GM12875 (cell line): ENCODE measurements at regions not wholly inside any gene's neighbourhood (a gene's known extent, or its start where the extent isn't known, plus 50 kb on each side); places are given as distances from the start of the nearest gene placed in this dataset.
"Not testable (repeated sequence)": the region's sequence is repeated elsewhere in the genome, so short reads cannot be mapped to it uniquely, and the experiment has no call there.

ENCODE experiments used
- H3K4me3 ChIP-seq: one replicate; pipeline ENCODE4 v1.5.1; 2011; ENCODE audit warnings: low read depth, low read length, control low read depth
- TF ChIP-seq, protein P1 (sequence below): IDR thresholded peaks from 2 replicates; pipeline ENCODE4 v1.5.1; 2011; ENCODE audit warnings: low read depth, mild to moderate bottlenecking, control low read depth, inconsistent platforms, low read length, moderate library complexity, borderline replicate concordance; ENCODE audit not compliant: insufficient read depth

DNA sequence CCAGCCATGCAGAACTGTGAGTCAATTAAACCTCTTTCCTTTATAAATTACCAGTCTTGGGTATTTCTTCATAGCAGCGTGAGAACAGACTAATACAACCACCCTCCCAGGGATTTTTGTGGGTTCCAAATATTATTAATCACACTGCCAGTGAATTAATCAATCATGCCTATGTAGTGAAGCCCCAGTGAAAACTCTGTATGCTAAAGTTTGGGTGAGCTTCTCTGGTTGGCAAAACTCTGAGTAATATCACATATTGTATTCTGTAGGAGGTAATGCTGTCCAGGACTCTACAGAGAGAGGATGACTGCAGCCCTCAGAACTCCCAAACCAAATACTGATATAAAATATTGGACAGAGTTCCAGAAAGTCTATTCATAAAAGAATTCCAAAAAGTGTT is 216.9 kb downstream of the RPAP3 start:
- no peak overlapping the region for H3K4me3 ChIP-seq
- TF ChIP-seq, protein P1, sequence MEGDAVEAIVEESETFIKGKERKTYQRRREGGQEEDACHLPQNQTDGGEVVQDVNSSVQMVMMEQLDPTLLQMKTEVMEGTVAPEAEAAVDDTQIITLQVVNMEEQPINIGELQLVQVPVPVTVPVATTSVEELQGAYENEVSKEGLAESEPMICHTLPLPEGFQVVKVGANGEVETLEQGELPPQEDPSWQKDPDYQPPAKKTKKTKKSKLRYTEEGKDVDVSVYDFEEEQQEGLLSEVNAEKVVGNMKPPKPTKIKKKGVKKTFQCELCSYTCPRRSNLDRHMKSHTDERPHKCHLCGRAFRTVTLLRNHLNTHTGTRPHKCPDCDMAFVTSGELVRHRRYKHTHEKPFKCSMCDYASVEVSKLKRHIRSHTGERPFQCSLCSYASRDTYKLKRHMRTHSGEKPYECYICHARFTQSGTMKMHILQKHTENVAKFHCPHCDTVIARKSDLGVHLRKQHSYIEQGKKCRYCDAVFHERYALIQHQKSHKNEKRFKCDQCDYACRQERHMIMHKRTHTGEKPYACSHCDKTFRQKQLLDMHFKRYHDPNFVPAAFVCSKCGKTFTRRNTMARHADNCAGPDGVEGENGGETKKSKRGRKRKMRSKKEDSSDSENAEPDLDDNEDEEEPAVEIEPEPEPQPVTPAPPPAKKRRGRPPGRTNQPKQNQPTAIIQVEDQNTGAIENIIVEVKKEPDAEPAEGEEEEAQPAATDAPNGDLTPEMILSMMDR = no peak

DNA sequence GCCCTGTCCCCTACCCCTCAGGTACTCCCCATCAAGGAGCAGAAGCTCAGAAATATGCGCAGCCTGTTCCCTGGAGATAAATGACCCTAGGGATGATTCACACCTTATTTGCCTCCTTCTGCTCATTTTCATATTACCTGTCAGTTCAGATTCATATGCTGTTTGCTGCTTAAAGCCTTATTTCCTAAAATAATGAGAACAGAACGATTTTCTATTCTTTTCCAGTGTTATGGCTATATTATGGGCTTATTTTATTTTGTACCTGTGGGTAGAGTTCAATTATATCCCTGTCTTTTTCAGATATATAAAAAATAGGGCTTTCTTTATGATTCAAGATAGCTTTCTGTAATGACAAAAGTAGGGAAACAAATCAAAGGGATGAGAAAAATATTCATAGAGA is 224.8 kb downstream of the RPAP3 start:
- TF ChIP-seq, protein P1 = no peak
- H3K4me3 ChIP-seq = no peak overlapping the region

DNA sequence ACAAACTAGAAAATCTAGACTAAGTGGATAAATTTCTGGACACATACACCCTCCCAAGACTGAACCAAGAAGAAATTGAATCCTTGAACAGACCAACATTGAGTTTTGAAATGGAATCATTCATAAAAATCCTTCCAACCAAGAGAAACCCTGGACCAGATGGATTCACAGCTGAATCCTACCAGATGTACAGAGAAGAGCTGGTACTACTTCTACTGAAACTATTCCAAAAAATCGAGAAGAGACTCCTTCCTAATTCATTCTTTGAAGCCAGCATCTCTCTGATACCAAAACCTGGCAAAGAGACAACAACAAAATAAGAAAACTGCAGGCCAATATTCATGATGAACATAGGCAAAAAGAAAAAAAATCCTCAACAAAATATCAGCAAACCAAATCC is 227.4 kb downstream of the RPAP3 start:
- H3K4me3 ChIP-seq = no peak overlapping the region

DNA sequence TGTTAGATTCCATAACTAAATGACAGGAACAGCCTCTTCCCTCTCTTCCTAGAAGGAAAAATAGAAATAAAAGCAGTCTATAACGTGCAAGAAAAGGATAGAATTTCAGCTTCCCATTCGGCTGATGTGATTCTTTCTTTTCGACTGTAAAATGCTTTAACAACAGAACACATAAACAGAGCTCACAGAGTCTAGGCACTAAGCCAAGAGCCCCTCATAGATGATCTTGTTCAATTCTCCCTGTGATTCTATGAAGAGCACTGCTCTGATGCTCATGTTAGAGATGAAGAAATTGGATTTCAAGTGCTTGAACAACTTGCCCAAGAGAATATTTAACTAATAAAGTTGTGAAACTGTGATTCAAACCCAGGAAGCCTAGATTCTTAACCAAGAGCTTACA is 232.7 kb downstream of the RPAP3 start:
- TF ChIP-seq, protein P1 = no peak
- H3K4me3 ChIP-seq = no peak overlapping the region

More for the DNA sequence above, 227.4 kb downstream of the RPAP3 start:
- TF ChIP-seq, protein P1 = no peak

DNA sequence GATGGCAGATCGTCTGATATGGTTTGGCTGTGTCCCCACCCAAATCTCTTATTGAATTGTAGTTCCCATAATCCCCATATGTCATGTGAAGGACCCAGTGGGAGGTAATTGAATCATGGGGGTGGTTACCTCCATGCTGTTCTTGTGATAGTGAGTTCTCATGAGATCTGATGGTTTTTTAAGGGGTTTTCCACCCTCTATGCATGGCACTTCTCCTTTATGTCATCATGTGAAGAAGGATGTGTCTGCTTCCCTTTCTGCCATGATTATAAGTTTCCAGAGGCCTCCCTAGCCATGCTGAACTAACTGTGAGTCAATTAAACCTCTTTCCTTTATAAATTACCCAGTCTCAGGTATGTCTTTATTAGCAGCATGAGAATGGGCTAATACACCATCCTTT is 235.5 kb downstream of the RPAP3 start:
- not testable (repeated sequence) for H3K4me3 ChIP-seq

DNA sequence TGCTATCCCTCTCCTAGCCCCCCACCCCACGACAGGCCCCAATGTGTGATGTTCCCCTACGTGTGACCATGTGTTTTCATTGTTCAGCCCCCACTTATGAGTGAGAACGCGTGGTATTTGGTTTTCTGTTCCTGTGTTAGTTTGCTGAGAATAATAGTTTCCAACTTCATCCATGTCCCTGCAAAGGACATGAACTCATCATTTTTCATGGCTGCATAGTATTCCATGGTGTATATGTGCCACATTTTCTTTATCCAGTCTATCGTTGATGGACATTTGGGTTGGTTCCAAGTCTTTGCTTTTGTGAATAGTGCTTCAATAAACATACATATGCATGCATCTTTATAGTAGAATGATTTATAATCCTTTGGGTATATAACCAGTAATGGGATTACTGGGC is 241.9 kb downstream of the RPAP3 start:
- H3K4me3 ChIP-seq = not testable (repeated sequence)

DNA sequence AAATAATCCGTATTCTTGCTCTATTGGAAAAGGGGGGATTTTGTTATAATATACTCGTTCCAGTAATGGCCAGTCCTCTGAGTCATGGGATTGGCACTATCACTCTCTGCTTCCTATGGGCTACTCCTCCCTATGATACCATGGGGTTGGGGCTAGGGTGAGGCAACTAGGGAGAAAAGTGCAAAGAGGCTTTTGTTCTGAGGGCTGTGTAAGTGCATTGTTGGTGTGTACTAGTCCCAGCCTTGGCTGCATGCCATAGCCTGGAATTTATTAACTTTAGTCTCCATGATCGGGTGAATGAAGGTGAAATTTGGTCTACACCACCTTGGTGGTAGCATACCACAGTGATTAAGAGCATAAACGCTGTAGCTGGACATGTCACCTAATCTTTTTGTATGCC is 247.6 kb downstream of the RPAP3 start:
- TF ChIP-seq, protein P1 = no peak

DNA sequence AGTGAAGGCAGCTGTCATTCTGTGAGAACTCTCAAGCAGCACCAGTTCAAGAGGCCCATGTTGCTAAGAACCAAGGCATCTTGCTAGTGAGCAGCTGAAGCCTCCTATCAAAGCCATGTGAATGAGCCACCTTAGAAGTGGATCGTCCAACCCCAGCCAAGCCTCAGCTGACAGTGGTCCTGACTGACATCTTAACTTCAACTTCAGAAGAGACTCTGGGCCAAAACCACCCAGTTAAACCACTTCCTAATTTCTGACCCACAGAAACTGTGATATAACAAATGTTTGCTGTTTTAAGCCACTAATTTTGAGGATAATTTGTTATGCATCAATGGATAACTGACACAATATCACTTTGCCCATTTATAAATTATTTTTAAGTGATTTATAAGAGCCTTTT is 256.0 kb downstream of the RPAP3 start:
- no peak overlapping the region for H3K4me3 ChIP-seq
- TF ChIP-seq, protein P1 = no peak

More for the DNA sequence above, 247.6 kb downstream of the RPAP3 start:
- no peak overlapping the region for H3K4me3 ChIP-seq
